Panc1 (cell line): ENCODE measurements at regions not wholly inside any gene's neighbourhood (a gene's known extent, or its start where the extent isn't known, plus 50 kb on each side); places are given as distances from the start of the nearest gene placed in this dataset.

Experiments used
- ATAC-seq: fragments of 200-7000 bp; cut with Tn5 transposase; 2 replicates; pipeline ENCODE4 v1.9.1; 2020; ENCODE audit warnings: mild to moderate bottlenecking, moderate library complexity
- BruUV-seq: library from RNA; stranded (reverse); fragments of 400-500 nt; replicated peaks from 2 replicates; lab custom pipeline; 2021; lab: Mats Ljungman, UMichigan
- CTCF ChIA-PET: fragments of 300-600 bp; sonication (Branson Sonifier 250); formaldehyde crosslinking; loops from one replicate; lab custom pipeline; 2022; ENCODE audit warnings: antibody characterized with exemption; lab: Charles Lee
- POLR2A ChIA-PET: fragments of 300-600 bp; sonication (Branson Sonifier 250); formaldehyde crosslinking; loops from one replicate; lab custom pipeline; 2022; ENCODE audit warnings: antibody characterized with exemption; lab: Charles Lee
- DNase-seq: peaks from one replicate; pipeline ENCODE4 v3.0.0-alpha.2; 2010; ENCODE audit warnings: low read depth, low spot score
- H3K27ac ChIP-seq: 2 replicates; pipeline ENCODE4 v1.5.1; 2011; ENCODE audit warnings: mild to moderate bottlenecking, low read length, inconsistent platforms
- H3K27me3 ChIP-seq: fragments of 200-500 bp; sonication (Bioruptor generic); 2 replicates; pipeline ENCODE4 v1.6.0; 2014; ENCODE audit warnings: low read length, inconsistent platforms; ENCODE audit not compliant: control insufficient read depth, insufficient read depth
- H3K36me3 ChIP-seq: fragments of 200-500 bp; sonication (Bioruptor generic); 2 replicates; pipeline ENCODE4 v1.5.1; 2014; ENCODE audit warnings: inconsistent platforms, mild to moderate bottlenecking, low read length, moderate library complexity; ENCODE audit not compliant: control insufficient read depth, insufficient read depth
- H3K4me1 ChIP-seq: 2 replicates; pipeline ENCODE4 v1.5.1; 2011; ENCODE audit warnings: inconsistent platforms, mild to moderate bottlenecking, low read length, moderate library complexity; ENCODE audit not compliant: control insufficient read depth, insufficient read depth
- H3K4me3 ChIP-seq, 2 experiments: 2 replicates each; pipeline ENCODE4 v1.5.1; 2011 to 2012; ENCODE audit warnings: low read depth in 2 of 2, low read length in 2 of 2, mild to moderate bottlenecking in 2 of 2, inconsistent platforms in 1 of 2, moderate library complexity in 1 of 2
- H3K9me3 ChIP-seq: fragments of 200-500 bp; sonication (Bioruptor generic); 2 replicates; pipeline ENCODE4 v1.5.1; 2014; ENCODE audit warnings: low read depth, mild to moderate bottlenecking, inconsistent platforms, low read length, moderate library complexity; ENCODE audit not compliant: control insufficient read depth, insufficient read depth
- CTCF ChIP-seq: fragments of 450-650 bp; IDR thresholded peaks from 2 replicates; pipeline ENCODE4 v1.5.1; 2017; ENCODE audit warnings: mild to moderate bottlenecking
- POLR2AphosphoS5 ChIP-seq: IDR thresholded peaks from 2 replicates; pipeline ENCODE4 v1.6.1; 2012; ENCODE audit warnings: mild to moderate bottlenecking, low read depth, low read length, moderate library complexity
- REST ChIP-seq, 2 experiments: IDR thresholded peaks; 2 replicates each; pipeline ENCODE4 v1.6.1; 2011 to 2012; ENCODE audit warnings: low read depth in 2 of 2, control low read depth in 1 of 2, low read length in 1 of 2, mild to moderate bottlenecking in 1 of 2, moderate library complexity in 1 of 2; ENCODE audit not compliant: insufficient read depth in 1 of 2
- SIN3A ChIP-seq: IDR thresholded peaks from 2 replicates; pipeline ENCODE4 v1.6.1; 2012; ENCODE audit warnings: low read depth, mild to moderate bottlenecking, low read length, moderate library complexity, borderline replicate concordance; ENCODE audit not compliant: insufficient read depth
- TCF7L2 ChIP-seq: IDR thresholded peaks from 2 replicates; pipeline ENCODE4 v1.6.1; 2011; ENCODE audit warnings: mild to moderate bottlenecking, low read depth, low read length, inconsistent platforms
- in situ Hi-C: cut with HindIII; loops from 2 replicates; pipeline ENCODE4 v1.10.0; 2016; ENCODE audit warnings: low sequenced_read_pairs, low pct_unique_long_range_greater_than_20kb
- intact Hi-C: fragments of 100-400 bp; cut with micrococcal nuclease; formaldehyde crosslinking; loops from one replicate; pipeline ENCODE4 v1.10.0; 2022; ENCODE audit not compliant: unreplicated experiment

GRCh38 chr1:5009376-5010065 lies 355.1 kb downstream of the AJAP1 start:
- no peaks in the 10 kb centered on the region for H3K27me3 ChIP-seq
- H3K27ac ChIP-seq, result no peak overlapping the region
- CTCF ChIA-PET, result no interaction called here
- no peak for DNase-seq
- in situ Hi-C loops, result no loop called here
- H3K4me3 ChIP-seq, result no peak overlapping the region
- BruUV-seq, result no TSS peak
- no peak for ATAC-seq
- no peaks in the 10 kb centered on the region for H3K9me3 ChIP-seq
- intact Hi-C loops, result no loop called here
- no peaks in the 10 kb centered on the region for H3K4me1 ChIP-seq
- H3K36me3 ChIP-seq, result no peaks in the 10 kb centered on the region
- TF ChIP-seq SIN3A, result no peak
- no peak for TF ChIP-seq POLR2AphosphoS5
- no peak for TF ChIP-seq REST (IDR thresholded peaks at IDR 0.05; ENCODE audit: insufficient read depth in 1 of 2, low read depth in 2 of 2, low read length in 1 of 2)
- TF ChIP-seq TCF7L2, result no peak
- no peak for TF ChIP-seq CTCF
- POLR2A ChIA-PET, result no interaction called here

- BruUV-seq, result no TSS peak
- intact Hi-C loops, result no loop called here
- H3K27ac ChIP-seq, result no peak overlapping the region
- H3K4me3 ChIP-seq, result no peak overlapping the region
- ATAC-seq, result no peak
- H3K4me1 ChIP-seq, result no peaks in the 10 kb centered on the region
- ChIA-PET POLR2A (no interaction called here), CTCF (no interaction called here)
- no peaks in the 10 kb centered on the region for H3K27me3 ChIP-seq
- TF ChIP-seq REST (IDR thresholded peaks at IDR 0.05; ENCODE audit: insufficient read depth in 1 of 2, low read depth in 2 of 2, low read length in 1 of 2) (no peak), SIN3A (no peak), POLR2AphosphoS5 (no peak), TCF7L2 (no peak), CTCF (no peak)
- H3K36me3 ChIP-seq, result no peaks in the 10 kb centered on the region
- in situ Hi-C loops, result no loop called here
- H3K9me3 ChIP-seq, result no peaks in the 10 kb centered on the region
- DNase-seq, result no peak
Observed at GRCh38 chr1:5005171-5005570, 350.8 kb downstream of the AJAP1 start.
